HG03520 (cell line): ENCODE measurements at regions not wholly inside any gene's neighbourhood (a gene's known extent, or its start where the extent isn't known, plus 50 kb on each side); places are given as distances from the start of the nearest gene placed in this dataset.

ENCODE experiments used
- ATAC-seq: cut with Tn5 transposase; IDR thresholded peaks from one replicate; pipeline ENCODE4 v1.9.1; 2021; ENCODE audit warnings: mild to moderate bottlenecking, moderate library complexity; ENCODE audit not compliant: unreplicated experiment

DNA sequence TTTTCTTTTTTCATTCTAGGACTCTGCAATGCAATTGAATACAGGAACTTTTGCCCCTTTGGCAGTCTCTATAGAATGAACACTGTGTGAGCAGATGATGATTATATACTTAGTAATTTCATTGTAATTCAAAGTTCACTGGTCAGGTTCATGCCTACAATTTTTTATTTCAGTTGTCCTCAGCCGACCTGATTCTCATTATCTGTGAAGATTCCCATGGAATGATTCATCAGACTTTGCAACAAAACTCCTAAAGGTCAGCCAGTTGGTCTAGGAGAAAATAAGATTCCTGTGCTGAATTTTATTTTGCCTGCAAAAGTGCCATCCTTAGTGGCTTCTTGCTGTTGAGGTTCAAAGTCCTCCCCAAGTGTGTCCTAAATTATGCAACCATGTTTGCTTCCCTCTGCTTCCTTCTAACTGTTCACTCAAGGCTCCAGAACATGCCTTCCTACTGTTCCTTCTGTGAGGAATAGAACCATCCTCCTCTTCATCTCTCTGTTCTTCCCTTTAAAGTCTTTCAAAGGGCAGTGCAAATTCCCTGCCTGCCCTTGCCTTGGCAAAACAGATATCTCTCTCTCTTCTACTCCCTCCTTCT, 194.2 kb upstream of the CNR1 start:
- ATAC-seq, result no peak

DNA sequence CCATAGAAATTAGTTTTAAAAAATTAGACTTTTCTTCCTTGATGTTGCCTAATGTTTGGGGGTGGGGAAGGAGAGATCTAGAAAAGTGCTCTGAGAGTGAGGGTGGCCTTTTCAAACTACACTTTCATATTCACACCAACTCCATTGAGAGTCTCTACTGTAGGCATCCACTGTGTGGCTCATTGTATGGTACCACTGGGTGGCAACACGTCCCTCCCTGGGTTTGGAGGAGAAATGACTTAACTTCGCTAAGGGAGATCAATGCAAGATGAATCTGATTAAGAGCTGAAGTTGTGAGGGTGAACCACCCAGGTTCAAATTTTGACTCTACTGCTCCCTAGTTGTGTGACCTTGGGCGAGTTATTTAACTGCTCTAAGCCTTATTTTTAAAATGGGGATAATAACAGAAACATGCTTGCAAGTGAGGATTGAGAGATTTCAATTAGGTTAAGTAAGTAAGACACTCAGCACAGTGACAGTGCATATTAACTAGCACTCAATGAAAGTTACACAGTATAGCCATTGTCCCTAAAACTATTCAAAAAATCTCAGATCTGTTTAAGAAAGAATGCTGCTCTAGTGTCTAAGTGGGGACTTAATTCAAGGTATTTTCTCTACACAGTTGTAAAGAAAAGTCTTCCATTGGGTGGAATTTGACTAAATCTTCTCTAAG, 193.5 kb upstream of the CNR1 start:
- no peak for ATAC-seq

DNA sequence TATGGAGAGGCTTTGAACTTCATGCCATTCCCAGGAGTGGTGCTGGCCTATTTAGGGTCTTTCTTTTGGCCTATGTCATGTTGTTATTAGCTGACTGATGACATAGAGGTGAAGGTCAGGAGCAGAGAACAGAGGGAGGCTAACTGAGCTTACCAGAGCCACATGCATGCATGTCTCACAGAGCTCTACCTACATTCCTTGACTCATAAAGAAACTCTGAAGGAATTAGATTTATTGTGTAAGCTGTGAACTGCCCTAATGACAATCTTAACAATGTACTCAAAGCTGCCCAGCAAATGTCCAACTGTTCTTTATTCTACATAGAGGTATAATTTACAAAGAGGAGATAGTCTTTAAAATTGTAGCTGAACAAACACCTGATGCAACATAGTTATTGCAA, 192.7 kb upstream of the CNR1 start:
- ATAC-seq, result no peak

DNA sequence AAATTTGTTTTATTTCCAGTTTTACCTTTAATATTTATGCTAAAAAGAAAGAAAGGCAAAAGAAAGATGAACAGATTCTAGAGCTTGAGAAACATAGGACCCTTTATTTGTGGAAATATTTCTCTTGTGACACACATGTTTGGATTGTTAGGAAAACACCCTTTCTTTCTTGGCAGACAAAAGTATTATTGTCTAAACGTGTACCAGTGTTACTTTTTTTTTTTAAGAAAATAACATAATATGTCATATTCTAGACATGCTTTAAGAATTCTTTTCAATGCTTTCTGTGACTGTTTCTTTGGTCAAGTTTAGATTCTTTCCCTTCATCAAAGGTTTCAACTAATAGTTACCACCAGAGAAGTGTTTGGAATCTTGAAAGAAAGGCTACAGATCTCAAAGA, 183.4 kb upstream of the CNR1 start:
- no peak for ATAC-seq

DNA sequence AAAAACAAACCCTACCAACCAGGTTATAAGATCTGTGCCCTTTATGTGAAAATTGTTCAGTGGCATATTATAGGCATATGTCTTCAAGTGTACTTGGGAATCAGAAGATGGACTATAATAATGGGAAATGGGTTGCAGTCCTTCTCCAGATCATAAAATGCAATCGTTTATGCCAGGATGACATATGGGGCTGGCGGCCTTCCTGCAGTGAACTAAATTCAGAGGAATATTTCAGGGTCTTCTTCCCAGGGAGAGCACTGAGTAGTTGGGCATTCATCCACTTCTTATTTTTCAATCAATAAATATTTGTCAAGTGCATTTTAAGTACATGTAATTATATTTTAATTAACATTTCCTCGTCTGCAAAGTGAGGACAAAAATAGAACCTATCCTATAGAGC, 176.2 kb upstream of the CNR1 start:
- ATAC-seq, result no peak

DNA sequence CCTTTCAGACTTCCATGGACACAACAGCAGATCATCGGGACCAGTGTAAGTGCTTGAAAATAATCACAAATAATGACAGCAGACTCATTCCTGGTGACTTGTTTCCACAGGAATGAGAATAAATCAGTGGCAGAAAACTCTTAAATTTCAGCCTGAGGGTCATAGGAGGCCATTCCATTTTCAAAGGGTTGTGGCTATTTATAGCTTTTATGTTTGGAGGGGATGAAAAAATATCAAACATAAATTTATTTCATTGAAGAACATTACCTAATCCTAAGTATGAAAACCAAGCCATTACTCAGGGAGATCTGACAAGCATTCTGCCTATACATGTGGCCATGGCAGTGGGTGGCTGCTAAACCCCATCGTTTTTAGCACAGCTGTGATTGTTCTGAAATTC, 173.6 kb upstream of the CNR1 start:
- no peak for ATAC-seq

DNA sequence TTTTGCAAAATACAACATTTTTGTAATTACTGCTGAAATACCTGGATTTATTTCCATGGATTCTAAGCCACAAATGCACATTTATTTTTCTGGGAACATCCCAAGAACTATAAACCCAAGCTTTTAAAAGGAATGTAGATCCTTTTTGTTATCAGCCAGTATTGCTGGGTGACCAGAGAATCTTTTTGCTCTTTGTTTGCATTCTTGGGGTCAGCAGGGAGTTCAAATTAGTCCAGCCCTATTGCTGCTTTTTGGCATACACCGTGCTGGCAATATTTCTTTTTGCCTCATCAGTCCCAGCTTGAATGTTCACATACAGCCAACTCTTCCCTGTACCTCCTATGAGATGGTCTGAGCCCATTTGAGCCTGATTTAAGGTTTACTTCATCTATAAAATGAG, 155.2 kb upstream of the CNR1 start:
- no peak for ATAC-seq

DNA sequence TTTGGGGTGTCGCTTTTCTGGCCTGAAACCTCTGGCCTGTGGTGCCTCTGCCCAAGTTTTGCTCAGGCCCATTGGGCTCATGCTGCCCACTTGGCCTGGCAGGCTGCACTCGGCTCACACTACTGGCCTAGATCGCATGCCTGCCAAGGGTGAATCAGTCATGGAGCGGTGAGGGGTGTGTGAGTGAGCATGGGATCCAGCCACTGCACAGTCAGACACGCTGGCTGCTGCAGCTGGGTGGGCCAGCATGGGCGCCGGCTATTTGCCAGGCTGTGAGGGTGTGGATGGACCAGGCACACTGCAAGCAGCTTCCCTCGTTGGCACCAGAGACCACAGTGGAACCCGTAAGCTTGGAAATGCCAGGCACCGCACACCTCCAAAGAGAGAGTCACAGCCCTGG, 145.4 kb upstream of the CNR1 start:
- no peak for ATAC-seq

DNA sequence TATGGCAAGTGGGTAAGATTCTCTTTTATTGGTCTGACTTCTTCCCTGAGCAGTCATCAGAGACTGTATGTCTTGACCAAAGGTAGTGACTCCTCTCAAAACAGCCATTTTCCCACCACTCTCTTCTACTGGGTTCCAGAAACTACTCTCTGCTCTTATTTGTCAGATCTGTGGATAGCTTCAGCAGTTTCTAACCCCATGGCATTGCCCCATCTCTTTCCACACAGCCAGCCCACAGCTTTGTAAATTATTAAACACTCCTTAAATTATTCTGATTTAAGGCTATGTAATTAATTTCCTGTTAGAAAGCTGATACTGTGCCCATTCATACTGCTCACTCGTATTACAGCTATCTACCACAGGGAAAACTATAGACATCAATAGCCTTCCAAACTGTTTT, 138.4 kb upstream of the CNR1 start:
- no peak for ATAC-seq

DNA sequence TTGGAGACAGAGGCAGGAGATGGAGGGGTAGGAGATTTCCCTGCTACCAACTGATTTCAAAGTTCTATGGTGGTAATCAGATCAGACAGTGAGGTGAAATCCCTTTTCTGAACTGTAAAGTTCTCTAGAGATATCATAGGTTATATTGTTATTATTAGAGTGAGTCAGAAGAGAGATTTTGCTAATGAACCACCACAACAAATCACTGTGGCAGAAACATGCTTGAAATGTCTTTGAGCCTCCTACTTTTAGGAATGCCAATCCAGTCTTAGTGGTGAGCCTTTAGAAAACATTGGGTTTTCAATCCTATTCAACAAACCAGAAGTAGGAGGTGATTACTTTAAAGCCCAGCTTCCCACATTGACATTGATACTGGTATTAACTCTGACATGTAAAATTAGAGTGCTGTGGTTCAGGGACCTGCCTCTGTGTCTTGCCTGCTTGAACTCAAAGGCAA, 136.7 kb upstream of the CNR1 start:
- no peak for ATAC-seq

DNA sequence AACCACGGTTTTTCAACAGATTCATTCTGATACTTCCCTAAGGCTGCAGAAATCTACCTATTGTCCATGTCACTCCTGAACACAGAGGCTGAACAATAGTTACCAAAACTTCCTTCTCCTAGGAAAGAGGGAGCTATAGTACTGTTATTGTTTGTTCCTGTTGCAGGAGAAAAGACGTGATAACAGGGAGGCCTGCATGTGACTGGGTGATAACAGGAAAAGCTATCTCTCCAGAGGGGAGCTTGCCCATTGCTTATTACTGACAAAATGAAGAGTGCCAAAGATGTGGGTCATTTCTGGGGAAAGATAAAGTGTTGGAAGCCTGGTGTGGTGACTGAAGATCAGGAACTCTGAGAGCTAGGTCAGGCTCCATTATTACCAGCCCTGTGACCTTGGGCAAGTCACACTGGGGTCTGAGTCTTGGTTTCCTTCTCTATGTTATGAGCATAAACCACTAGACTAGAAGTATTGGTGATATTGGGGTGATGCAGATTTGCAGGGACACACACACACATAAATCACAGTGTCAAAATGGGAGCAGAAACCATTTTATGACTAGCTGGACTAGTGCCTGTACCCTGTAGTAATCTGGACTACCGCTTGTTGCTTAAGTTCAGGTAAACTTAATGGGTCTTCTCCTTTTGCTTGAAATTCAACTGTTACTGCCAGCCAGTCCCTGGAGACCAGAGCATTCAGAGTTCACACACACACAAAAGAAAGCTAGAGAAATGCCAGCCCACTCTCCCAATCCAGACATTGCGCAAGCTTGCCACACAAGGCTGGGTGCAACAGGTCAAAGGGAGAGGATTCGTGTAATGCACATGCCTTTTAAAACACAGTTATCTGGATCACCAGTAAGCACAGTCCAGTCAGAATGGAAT, 136.0 kb upstream of the CNR1 start:
- no peak for ATAC-seq

DNA sequence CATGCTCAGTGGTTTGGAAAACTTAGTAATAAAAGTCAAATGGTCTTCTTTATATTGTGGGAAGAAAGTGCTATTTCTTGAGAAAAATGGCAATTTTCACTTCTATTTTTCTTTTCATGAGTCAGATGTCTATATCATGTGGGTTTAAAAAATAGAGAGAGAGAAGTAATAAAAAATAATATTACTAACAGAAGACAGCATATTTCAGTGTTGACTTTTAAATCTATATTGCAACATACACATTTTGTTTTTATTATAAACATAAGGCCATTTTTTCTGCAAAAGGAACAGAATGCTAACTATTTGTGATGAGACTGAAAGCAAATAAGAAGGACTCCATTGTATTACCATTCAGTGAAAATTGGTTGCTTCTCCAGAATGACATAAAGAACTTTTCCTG, 135.1 kb upstream of the CNR1 start:
- no peak for ATAC-seq

DNA sequence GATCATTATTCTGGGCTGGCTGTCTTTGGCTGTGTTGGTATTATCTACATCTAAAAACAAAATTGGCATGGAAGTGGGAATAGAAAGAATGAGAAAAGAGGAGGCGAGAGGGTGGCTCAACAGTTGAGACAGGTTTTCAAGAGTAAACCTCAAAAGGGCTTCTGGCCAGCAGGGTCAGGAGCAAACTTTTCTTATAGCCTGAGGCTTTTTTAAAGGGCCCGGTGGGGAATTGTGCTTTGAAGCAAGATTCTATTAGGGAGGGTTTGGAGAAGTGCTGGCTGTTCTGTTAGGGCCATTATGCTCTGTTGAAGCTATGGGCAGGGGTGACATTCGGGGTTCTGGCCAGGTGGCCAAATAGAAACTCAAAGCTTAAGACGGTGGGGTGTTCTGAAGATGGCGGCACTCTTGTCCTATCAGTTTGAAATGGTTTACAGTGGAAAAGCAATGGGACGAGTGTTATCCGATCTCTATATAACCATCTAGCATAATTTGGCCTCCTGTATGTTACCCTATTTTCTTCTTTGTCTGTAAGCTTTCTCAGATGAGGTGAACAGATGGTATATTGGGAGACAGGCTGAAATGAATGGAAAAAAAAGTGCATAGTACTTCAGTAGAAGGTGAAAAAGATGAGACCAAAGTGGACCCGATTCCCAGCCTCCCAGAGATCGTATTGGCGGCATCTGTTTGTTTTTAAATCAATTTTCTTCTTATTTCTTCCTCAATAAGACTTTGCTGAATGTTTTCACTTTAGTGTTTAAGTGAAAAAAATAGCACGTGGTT, 132.1 kb upstream of the CNR1 start:
- no peak for ATAC-seq

DNA sequence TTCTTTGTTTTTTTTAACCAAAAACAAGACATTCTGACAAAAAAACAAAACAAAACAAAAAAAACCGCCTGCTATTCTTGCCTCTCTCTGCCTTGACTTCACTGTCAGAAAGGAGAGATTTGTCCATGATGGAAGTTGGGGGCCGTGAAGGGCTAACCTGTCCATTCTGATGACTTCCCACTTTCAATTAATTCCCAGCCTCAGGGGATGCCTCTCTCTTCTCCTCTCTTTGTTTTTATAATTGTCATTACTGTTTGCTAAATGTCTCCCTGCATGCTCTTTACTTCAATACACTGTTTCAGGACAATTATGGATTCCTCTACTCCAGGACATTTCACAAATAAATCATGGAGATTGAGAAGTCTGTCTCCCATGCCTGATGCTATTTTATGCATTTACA, 130.5 kb upstream of the CNR1 start:
- ATAC-seq, result no peak

DNA sequence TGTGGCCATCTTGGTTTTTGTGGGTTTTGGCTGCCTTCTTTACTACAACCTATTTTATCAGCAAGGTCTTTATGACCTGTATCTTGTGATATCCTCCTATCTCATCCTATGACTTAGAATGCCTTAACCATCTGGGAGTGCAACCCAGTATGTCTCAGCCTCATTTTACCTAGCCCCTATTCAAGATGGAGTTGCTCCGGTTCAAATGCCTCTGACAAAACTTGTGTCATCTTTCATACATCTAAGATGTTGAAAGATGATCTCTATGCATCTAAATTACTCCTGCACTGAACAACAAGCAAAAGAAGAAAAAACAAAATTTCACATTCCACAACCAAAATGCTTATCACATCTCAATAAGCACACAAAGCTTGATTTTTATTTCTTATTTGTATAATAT, 129.5 kb upstream of the CNR1 start:
- ATAC-seq, result no peak

DNA sequence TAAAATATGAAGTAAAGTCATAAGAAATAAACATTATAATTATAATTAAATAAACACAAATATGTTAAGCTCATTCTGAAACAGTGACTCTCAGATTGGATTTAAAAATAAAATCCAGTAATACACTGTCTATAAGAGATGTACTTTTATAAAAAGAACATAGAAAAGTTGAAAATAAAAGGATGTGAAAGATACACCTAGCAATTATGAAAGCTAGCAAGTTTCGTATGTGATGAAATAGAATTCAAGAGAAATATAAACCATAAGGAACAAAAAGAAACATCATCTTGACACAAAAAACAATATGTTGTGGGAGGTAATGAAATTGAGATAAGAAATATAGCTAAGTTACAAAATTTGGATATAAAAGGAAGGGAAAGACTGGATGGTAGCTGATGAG, 128.6 kb upstream of the CNR1 start:
- no peak for ATAC-seq

DNA sequence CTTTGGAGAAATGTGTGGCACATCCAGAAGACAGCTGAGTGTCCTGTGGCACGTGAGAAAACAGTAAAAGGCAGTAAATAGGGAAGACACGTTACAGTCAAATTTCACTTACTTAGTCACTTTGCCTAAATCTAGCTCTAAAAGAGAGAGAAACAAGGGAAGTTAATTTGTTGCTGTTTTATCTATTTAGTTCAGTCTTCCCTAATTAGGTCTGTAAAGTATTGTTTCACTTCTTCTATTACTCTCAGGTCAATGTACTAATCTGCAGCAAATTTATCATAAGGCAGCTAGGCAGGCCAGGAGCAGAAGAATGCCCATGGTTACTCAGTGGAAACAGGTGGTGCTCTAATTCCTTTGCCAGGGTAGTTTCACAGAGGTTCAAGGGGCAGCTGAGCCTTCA, 124.3 kb upstream of the CNR1 start:
- no peak for ATAC-seq

DNA sequence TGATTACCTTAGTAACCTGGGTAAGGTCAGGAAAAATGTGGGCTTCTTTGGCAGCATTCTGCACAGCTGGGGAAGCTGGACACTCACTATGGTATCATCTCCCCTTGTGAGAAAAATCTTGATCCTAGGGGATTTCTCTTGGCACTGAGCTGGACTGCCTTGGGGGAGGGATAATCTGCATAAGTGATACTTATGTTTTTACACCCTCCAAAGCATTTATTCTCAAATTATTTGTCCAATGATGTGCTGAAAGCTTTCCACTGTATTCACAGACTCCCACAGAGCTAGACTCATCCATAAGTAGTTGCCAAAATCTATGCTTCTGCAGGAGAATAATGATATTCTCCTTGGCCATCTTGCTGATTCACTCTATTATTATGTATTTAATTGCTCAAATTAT, 121.5 kb upstream of the CNR1 start:
- ATAC-seq, result no peak

DNA sequence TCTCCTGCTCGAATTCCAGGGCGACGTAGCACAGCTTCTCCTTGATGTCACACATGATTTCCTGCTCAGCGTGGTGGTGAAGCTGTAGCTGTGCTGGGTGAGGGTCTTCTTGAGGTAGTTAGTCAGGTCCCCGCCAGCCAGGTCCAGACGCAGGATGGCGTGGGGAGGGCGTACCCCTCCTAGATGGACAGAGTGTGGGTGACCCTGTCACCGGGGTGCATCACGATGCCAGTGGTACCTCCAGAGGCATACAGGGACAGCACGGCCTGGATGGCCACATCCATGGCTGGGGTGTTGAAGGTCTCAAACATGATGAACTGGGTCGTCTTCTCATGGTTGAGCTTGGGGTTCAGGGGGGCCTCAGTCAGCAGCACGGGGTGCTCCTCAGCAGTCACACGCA, 110.2 kb upstream of the CNR1 start:
- no peak for ATAC-seq

DNA sequence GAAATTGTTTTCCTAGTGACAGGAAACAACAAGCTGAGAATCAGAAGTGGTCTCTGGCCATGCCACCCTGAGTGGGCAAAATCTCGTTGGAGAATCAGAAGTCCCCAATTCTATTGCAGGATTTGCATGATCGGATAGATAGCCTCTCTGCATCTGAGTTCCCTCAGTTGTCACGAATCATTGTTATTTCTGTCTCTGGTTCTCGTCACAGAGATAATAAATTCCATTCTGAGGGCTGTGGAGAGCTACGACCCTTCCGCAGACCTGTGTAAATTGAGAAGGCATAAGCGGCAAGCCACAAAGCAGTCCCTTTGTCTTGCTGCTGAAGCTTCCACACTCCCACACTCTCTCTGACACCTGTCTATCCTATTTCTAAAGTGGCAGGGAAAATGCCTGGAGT, 102.4 kb upstream of the CNR1 start:
- ATAC-seq, result no peak

DNA sequence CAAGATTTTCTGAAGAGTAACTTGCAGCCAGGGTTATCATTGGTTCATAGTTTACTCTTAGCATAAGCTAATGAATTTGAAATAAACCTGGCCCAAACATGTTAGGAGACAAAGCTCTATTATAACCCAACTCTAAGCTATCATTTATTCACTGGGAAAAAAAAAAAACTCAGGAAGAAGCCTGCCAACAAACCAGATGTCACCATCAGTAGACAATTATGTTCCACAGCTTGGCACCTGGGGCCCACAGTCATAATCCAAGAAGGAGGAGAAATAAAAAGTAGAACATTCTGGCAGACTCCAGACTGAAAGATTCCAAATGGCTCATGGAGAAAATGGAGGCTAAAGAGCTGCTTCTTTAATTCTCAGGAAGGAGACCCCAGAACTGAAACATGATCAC, 100.0 kb upstream of the CNR1 start:
- ATAC-seq, result no peak
